ENCODE measurements at regions not wholly inside any gene's neighbourhood (a gene's known extent, or its start where the extent isn't known, plus 50 kb on each side); places are given as distances from the start of the nearest gene placed in this dataset.

DNA sequence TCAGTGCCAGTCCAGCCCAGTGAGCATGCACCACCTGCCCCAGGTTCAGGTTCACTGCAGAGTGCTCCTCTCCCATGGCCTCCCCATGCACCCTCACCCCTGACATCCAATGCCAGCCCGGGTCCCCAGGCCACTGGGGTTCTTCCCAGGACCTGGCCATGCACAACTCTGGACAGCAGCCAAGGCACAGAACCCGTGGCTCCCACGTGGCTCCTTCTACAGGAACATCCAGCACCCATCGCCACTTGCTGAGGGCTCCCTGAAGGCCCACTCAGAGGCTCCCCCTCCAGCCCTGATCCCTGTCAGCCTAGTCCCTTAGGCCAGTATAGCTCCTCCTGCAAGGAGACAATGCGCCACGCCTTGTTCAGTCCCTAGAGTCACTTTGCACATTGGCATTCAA is 110.8 kb downstream of the IRX2 start:
- Mint-ChIP-seq H3K9me3 (peaks cover 12% of the 10 kb centered on the region), H3K27ac (no peak overlapping the region), H3K4me3 (no peak overlapping the region), H3K36me3 (no peaks in the 10 kb centered on the region), H3K27me3 (ENCODE audit: insufficient read depth, low read depth) (peaks cover 2% of the 10 kb centered on the region), H3K4me1 (peaks cover 24% of the 10 kb centered on the region)
- no peaks in the 10 kb centered on the region for H3K9me3 ChIP-seq (ENCODE audit: low read depth)
- H4K20me1 ChIP-seq (ENCODE audit: low read depth) = no peaks in the 10 kb centered on the region
- H3K36me3 ChIP-seq = no peaks in the 10 kb centered on the region
- no peaks in the 10 kb centered on the region for H3K27me3 ChIP-seq
- H2AFZ ChIP-seq (replicated peaks) = no peak overlapping the region
- no peak for TF ChIP-seq EZH2phosphoT487 (IDR thresholded peaks at IDR 0.05)
- TF ChIP-seq EZH2 (IDR thresholded peaks at IDR 0.05) = no peak
- TF ChIP-seq, protein P1, sequence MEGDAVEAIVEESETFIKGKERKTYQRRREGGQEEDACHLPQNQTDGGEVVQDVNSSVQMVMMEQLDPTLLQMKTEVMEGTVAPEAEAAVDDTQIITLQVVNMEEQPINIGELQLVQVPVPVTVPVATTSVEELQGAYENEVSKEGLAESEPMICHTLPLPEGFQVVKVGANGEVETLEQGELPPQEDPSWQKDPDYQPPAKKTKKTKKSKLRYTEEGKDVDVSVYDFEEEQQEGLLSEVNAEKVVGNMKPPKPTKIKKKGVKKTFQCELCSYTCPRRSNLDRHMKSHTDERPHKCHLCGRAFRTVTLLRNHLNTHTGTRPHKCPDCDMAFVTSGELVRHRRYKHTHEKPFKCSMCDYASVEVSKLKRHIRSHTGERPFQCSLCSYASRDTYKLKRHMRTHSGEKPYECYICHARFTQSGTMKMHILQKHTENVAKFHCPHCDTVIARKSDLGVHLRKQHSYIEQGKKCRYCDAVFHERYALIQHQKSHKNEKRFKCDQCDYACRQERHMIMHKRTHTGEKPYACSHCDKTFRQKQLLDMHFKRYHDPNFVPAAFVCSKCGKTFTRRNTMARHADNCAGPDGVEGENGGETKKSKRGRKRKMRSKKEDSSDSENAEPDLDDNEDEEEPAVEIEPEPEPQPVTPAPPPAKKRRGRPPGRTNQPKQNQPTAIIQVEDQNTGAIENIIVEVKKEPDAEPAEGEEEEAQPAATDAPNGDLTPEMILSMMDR (IDR thresholded peaks at IDR 0.05) = no peak
- no peak overlapping the region for H3K9ac ChIP-seq
- no peak for DNase-seq (ENCODE audit: low spot score)
- H3K4me3 ChIP-seq = no peak overlapping the region
- no peak overlapping the region for H3K27ac ChIP-seq
- H3K4me2 ChIP-seq = no peak overlapping the region
- H3K79me2 ChIP-seq (ENCODE audit: low read depth) = no peaks in the 10 kb centered on the region
- no peaks in the 10 kb centered on the region for H3F3A ChIP-seq (ENCODE audit: low read depth)
- H3K4me1 ChIP-seq = peaks cover 5% of the 10 kb centered on the region

DNA sequence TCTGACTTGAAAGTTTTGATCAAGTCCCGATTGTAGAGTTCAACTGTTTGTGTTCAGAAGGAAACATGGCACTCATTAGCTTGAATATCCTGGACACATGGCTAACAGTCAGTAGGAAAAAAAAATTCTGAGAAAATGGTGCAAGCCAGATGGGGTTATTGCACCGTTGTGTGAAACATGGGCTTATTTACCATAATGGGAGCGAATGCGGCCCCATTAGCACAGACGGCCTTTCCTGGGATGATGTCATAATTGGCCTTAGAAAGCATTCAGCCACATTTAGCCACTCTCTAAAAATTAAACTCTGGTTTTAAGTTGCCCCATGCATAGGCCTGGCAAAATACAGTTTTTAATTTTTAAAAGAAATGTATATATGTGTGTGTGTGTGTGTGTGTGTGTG is 112.1 kb downstream of the IRX2 start:
- H4K20me1 ChIP-seq (ENCODE audit: low read depth) = no peaks in the 10 kb centered on the region
- no peaks in the 10 kb centered on the region for H3K79me2 ChIP-seq (ENCODE audit: low read depth)
- H3K9ac ChIP-seq = no peak overlapping the region
- H3K27me3 Mint-ChIP-seq (ENCODE audit: insufficient read depth, low read depth) = peaks cover 4% of the 10 kb centered on the region
- H3K36me3 Mint-ChIP-seq = no peaks in the 10 kb centered on the region
- H3K9me3 Mint-ChIP-seq = peaks cover 12% of the 10 kb centered on the region
- H3F3A ChIP-seq (ENCODE audit: low read depth) = no peaks in the 10 kb centered on the region
- TF ChIP-seq, protein P1 (IDR thresholded peaks at IDR 0.05) = no peak
- TF ChIP-seq EZH2phosphoT487 (IDR thresholded peaks at IDR 0.05) (no peak), EZH2 (IDR thresholded peaks at IDR 0.05) (no peak)
- no peak overlapping the region for H2AFZ ChIP-seq (replicated peaks)
- H3K36me3 ChIP-seq = no peaks in the 10 kb centered on the region
- no peak overlapping the region for H3K4me3 ChIP-seq
- no peaks in the 10 kb centered on the region for H3K27me3 ChIP-seq
- no peak overlapping the region for H3K27ac ChIP-seq
- DNase-seq (ENCODE audit: low spot score) = no peak
- H3K4me2 ChIP-seq = no peak overlapping the region
- H3K27ac Mint-ChIP-seq = no peak overlapping the region
- H3K4me1 ChIP-seq = peaks cover 5% of the 10 kb centered on the region
- H3K9me3 ChIP-seq (ENCODE audit: low read depth) = no peaks in the 10 kb centered on the region
- peaks cover 37% of the 10 kb centered on the region for H3K4me1 Mint-ChIP-seq
- H3K4me3 Mint-ChIP-seq = no peak overlapping the region

DNA sequence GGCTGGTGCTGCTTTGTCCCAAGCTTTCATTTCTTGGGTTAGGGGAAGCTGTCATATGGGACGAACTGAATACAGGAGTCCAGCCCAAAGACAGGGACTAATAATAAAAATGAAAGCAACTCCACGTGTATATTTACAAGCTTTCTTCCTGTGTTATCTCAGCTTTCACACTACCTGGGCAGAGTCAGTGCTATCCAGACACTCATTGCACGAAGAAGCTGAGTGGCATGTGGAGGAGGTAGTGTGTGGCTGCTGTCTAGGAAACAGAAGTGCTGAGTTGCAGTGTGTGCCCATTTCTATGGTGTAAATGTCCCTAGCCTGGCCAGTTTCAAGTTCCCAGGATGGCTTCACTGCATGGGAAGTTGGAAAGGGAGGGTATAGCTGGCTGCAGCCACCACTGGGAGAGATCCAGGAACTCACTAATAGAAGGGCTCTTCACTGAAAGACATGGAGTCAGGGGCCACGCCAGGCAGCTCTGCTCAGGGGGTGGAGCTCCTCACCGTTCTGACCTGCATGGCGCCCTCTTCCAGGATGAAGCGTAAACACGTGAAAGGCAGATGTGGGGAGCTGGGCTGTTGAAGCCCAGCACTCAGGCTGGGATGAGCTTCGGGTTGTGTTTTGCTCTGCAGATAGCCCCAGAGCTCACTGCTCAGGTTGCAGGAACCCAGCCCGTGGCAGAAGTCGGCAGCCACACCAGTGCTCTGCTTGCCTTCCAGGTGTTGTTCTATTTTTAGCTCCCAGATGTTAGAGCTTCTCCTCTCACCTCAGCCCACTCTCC is 116.9 kb downstream of the IRX2 start:
- DNase-seq (ENCODE audit: low spot score) = no peak
- no peaks in the 10 kb centered on the region for H3K27me3 ChIP-seq
- Mint-ChIP-seq H3K27ac (no peak overlapping the region), H3K4me1 (peaks cover 31% of the 10 kb centered on the region), H3K27me3 (ENCODE audit: insufficient read depth, low read depth) (peaks cover 2% of the 10 kb centered on the region), H3K4me3 (no peak overlapping the region), H3K36me3 (no peaks in the 10 kb centered on the region), H3K9me3 (no peaks in the 10 kb centered on the region)
- H3K9ac ChIP-seq = no peak overlapping the region
- TF ChIP-seq EZH2 (IDR thresholded peaks at IDR 0.05) (no peak), EZH2phosphoT487 (IDR thresholded peaks at IDR 0.05) (no peak)
- TF ChIP-seq, protein P1 (IDR thresholded peaks at IDR 0.05) = no peak
- H2AFZ ChIP-seq (replicated peaks) = no peak overlapping the region
- no peaks in the 10 kb centered on the region for H3K79me2 ChIP-seq (ENCODE audit: low read depth)
- no peaks in the 10 kb centered on the region for H3F3A ChIP-seq (ENCODE audit: low read depth)
- H3K27ac ChIP-seq = no peak overlapping the region
- H3K4me3 ChIP-seq = no peak overlapping the region
- no peak overlapping the region for H3K4me2 ChIP-seq
- H4K20me1 ChIP-seq (ENCODE audit: low read depth) = no peaks in the 10 kb centered on the region
- H3K36me3 ChIP-seq = no peaks in the 10 kb centered on the region
- no peaks in the 10 kb centered on the region for H3K9me3 ChIP-seq (ENCODE audit: low read depth)
- H3K4me1 ChIP-seq = peaks cover 2% of the 10 kb centered on the region

Data from neural progenitor cell (in vitro differentiated cells).